A549 (cell line): ENCODE measurements at regions not wholly inside any gene's neighbourhood (a gene's known extent, or its start where the extent isn't known, plus 50 kb on each side); places are given as distances from the start of the nearest gene placed in this dataset.

ENCODE experiments used
- ATAC-seq, 2 experiments: fragments of 200-7000 bp in 1 of 2; fragments of >200 bp in 1 of 2; cut with Nextera tagmentation in 1 of 2; cut with Tn5 transposase in 1 of 2; 3 replicates each; pipeline versions ENCODE4 v1.8.0 to v1.9.1; 2018 to 2020; ENCODE audit warnings: mild to moderate bottlenecking in 1 of 2, moderate library complexity in 1 of 2
- CTCF ChIA-PET: fragments of 300-600 bp; sonication (Branson Sonifier 250); formaldehyde crosslinking; extraction: SDS; loops from one replicate; lab custom pipeline; 2021; ENCODE audit warnings: antibody characterized with exemption, inconsistent platforms; lab: Yijun Ruan, JAX
- POLR2A ChIA-PET: fragments of 350-600 bp; formaldehyde crosslinking; extraction: SDS; loops from one replicate; lab custom pipeline; 2021; ENCODE audit warnings: antibody characterized with exemption, inconsistent platforms; lab: Yijun Ruan, JAX
- DNase-seq, 2 experiments: peaks; one replicate each; pipeline versions ENCODE4 v3.0.0 to v3.0.0-alpha.2; 2011 to 2016; ENCODE audit warnings: low read depth in 1 of 2, low spot score in 1 of 2
- FAIRE-seq: peaks from 2 replicates; lab custom pipeline; 2011; peaks lifted over from hg19 to GRCh38; lab: Jason Lieb, UNC
- H3K27ac ChIP-seq, 2 experiments: fragments of >200 bp; sonication (Bioruptor Twin); formaldehyde crosslinking; 3 replicates each; pipeline ENCODE4 v1.5.1; 2016 to 2017
- H3K4me1 ChIP-seq: fragments of >200 bp; sonication (Bioruptor Twin); formaldehyde crosslinking; 3 replicates; pipeline ENCODE4 v1.6.1; 2016
- H3K4me2 ChIP-seq: fragments of >200 bp; sonication (Bioruptor Twin); formaldehyde crosslinking; 3 replicates; pipeline ENCODE4 v1.6.1; 2016
- H3K4me3 ChIP-seq: fragments of >200 bp; sonication (Bioruptor Twin); formaldehyde crosslinking; 3 replicates; pipeline ENCODE4 v1.5.1; 2016
- H3K9me3 ChIP-seq: fragments of >200 bp; sonication (Bioruptor Twin); formaldehyde crosslinking; 3 replicates; pipeline ENCODE4 v1.6.1; 2016
- BHLHE40 ChIP-seq: IDR thresholded peaks from 2 replicates; pipeline ENCODE4 v1.6.1; 2012; ENCODE audit warnings: low read depth, low read length, inconsistent platforms
- CBX2 ChIP-seq: fragments of 200-600 bp; sonication (generic); IDR thresholded peaks from 2 replicates; pipeline ENCODE4 v1.6.1; 2016; ENCODE audit warnings: low read depth, mild to moderate bottlenecking, borderline replicate concordance
- CEBPB ChIP-seq, 2 experiments: fragments of >200 bp in 1 of 2; sonication (Bioruptor Twin) in 1 of 2; formaldehyde crosslinking in 1 of 2; IDR thresholded peaks; 2 replicates each; pipeline ENCODE4 v1.6.1; 2012 to 2016
- CTCF ChIP-seq: fragments of >200 bp; sonication (Bioruptor Twin); formaldehyde crosslinking; IDR thresholded peaks from 3 replicates; pipeline ENCODE4 v1.5.1; 2016
- E2F6 ChIP-seq: IDR thresholded peaks from 2 replicates; pipeline ENCODE4 v1.6.1; 2012; ENCODE audit warnings: low read depth, borderline replicate concordance
- EHF ChIP-seq: fragments of 250-450 bp; sonication (Bioruptor Pico); IDR thresholded peaks from 2 replicates; pipeline ENCODE4 v1.5.0; 2020; ENCODE audit warnings: mild to moderate bottlenecking
- EHMT2 ChIP-seq: fragments of 200-600 bp; sonication (generic); IDR thresholded peaks from 2 replicates; pipeline ENCODE4 v1.6.1; 2016; ENCODE audit warnings: antibody characterized with exemption, low read depth, mild to moderate bottlenecking, moderate library complexity
- EP300 ChIP-seq, 2 experiments: fragments of >200 bp; sonication (Bioruptor Twin); formaldehyde crosslinking; IDR thresholded peaks; 2 replicates in 1 of 2; 3 replicates in 1 of 2; pipeline ENCODE4 v1.6.1; 2016 to 2017
- FOSB ChIP-seq: fragments of 250-450 bp; sonication (Bioruptor Pico); IDR thresholded peaks from 2 replicates; pipeline ENCODE4 v1.5.0; 2020; ENCODE audit warnings: mild to moderate bottlenecking, moderate library complexity
- GATA3 ChIP-seq: IDR thresholded peaks from 2 replicates; pipeline ENCODE4 v1.6.1; 2012; ENCODE audit warnings: borderline replicate concordance
- HDAC2 ChIP-seq: fragments of 200-600 bp; sonication (generic); IDR thresholded peaks from 2 replicates; pipeline ENCODE4 v1.6.1; 2016
- HEYL ChIP-seq: fragments of 250-450 bp; sonication (Bioruptor Pico); IDR thresholded peaks from 2 replicates; pipeline ENCODE4 v1.8.0; 2021; ENCODE audit warnings: mild to moderate bottlenecking, moderate library complexity
- HMGXB4 ChIP-seq: fragments of 250-450 bp; sonication (Bioruptor Pico); IDR thresholded peaks from 2 replicates; pipeline ENCODE4 v1.5.0; 2021; ENCODE audit warnings: mild to moderate bottlenecking, moderate library complexity, borderline replicate concordance
- HOXB5 ChIP-seq: fragments of 250-450 bp; sonication (Bioruptor Pico); IDR thresholded peaks from 2 replicates; pipeline ENCODE4 v1.5.0; 2020; ENCODE audit warnings: mild to moderate bottlenecking, moderate library complexity
- KDM1A ChIP-seq: fragments of 200-600 bp; sonication (generic); IDR thresholded peaks from 2 replicates; pipeline ENCODE4 v1.6.1; 2016; ENCODE audit warnings: low read depth, mild to moderate bottlenecking
- MAZ ChIP-seq: fragments of 150-350 bp; IDR thresholded peaks from 2 replicates; pipeline ENCODE4 v1.6.1; 2014; ENCODE audit warnings: antibody characterized with exemption, low read depth, low read length, borderline replicate concordance
- NFE2L2 ChIP-seq: fragments of 150-350 bp; conservative IDR thresholded peaks from 2 replicates; pipeline ENCODE4 v1.6.1; 2014; ENCODE audit warnings: low read length
- NR3C1 ChIP-seq: fragments of >200 bp; sonication (Bioruptor Twin); formaldehyde crosslinking; IDR thresholded peaks from 3 replicates; pipeline ENCODE4 v1.6.1; 2017
- POLR2A ChIP-seq: IDR thresholded peaks from 2 replicates; pipeline ENCODE4 v1.6.1; 2012; ENCODE audit warnings: mild to moderate bottlenecking, low read length
- TP53 ChIP-seq: fragments of 250-450 bp; sonication (Bioruptor Pico); IDR thresholded peaks from 2 replicates; pipeline ENCODE4 v1.5.0; 2021; ENCODE audit warnings: mild to moderate bottlenecking, moderate library complexity
- USF2 ChIP-seq: fragments of 450-650 bp; IDR thresholded peaks from 2 replicates; pipeline ENCODE4 v1.6.1; 2014; ENCODE audit warnings: antibody characterized with exemption
- ZFP36 ChIP-seq: fragments of 450-650 bp; IDR thresholded peaks from 2 replicates; pipeline ENCODE4 v1.6.1; 2014; ENCODE audit warnings: borderline replicate concordance; ENCODE audit not compliant: partially characterized antibody
- ZNF302 ChIP-seq: fragments of 250-450 bp; sonication (Bioruptor Pico); IDR thresholded peaks from 2 replicates; pipeline ENCODE4 v1.9.0; 2021; ENCODE audit warnings: inconsistent platforms, mild to moderate bottlenecking, moderate library complexity
- WGBS: methylation state at CpG from one replicate; pipeline ENCODE4 v1.1.6; 2017; ENCODE audit errors: missing lambda C conversion rate; 5-methylcytosine and 5-hydroxymethylcytosine counted together

GRCh38 chr16:7239547-7239946 is 93.1 kb upstream of the RBFOX1 start:
- POLR2A ChIA-PET = no interaction called here
- H3K4me1 ChIP-seq = no peaks in the 10 kb centered on the region
- no peak overlapping the region for H3K4me3 ChIP-seq
- TF ChIP-seq EHF (no peak), CTCF (no peak), TP53 (CRISPR knock-in tag) (no peak), ZFP36 (no peak), MAZ (no peak), HEYL (CRISPR knock-in tag) (no peak), EP300 (IDR thresholded peaks at IDR 0.05) (no peak), GATA3 (no peak), HMGXB4 (CRISPR knock-in tag) (no peak), CEBPB (IDR thresholded peaks at IDR 0.05) (no peak), NFE2L2 (no peak), HDAC2 (no peak), POLR2A (no peak), NR3C1 (no peak), BHLHE40 (no peak)
- TF ChIP-seq, all 56 proteins: peak for 0
- Histone ChIP-seq H3K27ac (no peak overlapping the region), H3K4me2 (no peak overlapping the region), H3K9me3 (no peaks in the 10 kb centered on the region)
- 1% methylated on average over 2 of the region's 2 CpGs for WGBS
- CTCF ChIA-PET = no interaction called here
- FAIRE-seq (no peak), DNase-seq (no peak), ATAC-seq (no peak)

GRCh38 chr16:7236824-7237410 is 95.7 kb upstream of the RBFOX1 start:
- DNase-seq (no peak), FAIRE-seq (no peak), ATAC-seq (no peak)
- TF ChIP-seq CBX2 (no peak), EHMT2 (no peak), USF2 (no peak), HEYL (CRISPR knock-in tag) (no peak), KDM1A (no peak), E2F6 (no peak), ZNF302 (no peak), FOSB (no peak)
- 2% methylated on average over 4 of the region's 6 CpGs for WGBS
- Histone ChIP-seq H3K4me3 (no peak overlapping the region), H3K9me3 (no peaks in the 10 kb centered on the region), H3K4me2 (no peak overlapping the region), H3K27ac (no peak overlapping the region), H3K4me1 (no peaks in the 10 kb centered on the region)
- CTCF ChIA-PET = no interaction called here
- POLR2A ChIA-PET = no interaction called here

GRCh38 chr16:7233975-7234374 is 98.7 kb upstream of the RBFOX1 start:
- WGBS = 5% methylated on average over 2 of the region's 2 CpGs
- ChIA-PET POLR2A (no interaction called here), CTCF (no interaction called here)
- Histone ChIP-seq H3K4me2 (no peak overlapping the region), H3K27ac (no peak overlapping the region), H3K4me1 (no peaks in the 10 kb centered on the region), H3K4me3 (no peak overlapping the region), H3K9me3 (no peaks in the 10 kb centered on the region)
- DNase-seq (no peak), FAIRE-seq (no peak), ATAC-seq (no peak)
- TF ChIP-seq HOXB5 (CRISPR knock-in tag) = no peak
- no peak for TF ChIP-seq EP300 (IDR thresholded peaks at IDR 0.05)
